Coronary artery (tissue), 2 donors: ENCODE measurements at regions not wholly inside any gene's neighbourhood (a gene's known extent, or its start where the extent isn't known, plus 50 kb on each side); places are given as distances from the start of the nearest gene placed in this dataset.
"Not testable (repeated sequence)": the region's sequence is repeated elsewhere in the genome, so short reads cannot be mapped to it uniquely, and the experiment has no call there.

ENCODE experiments used
- DNase-seq: peaks from one replicate; pipeline ENCODE4 v3.0.0-alpha.2; 2017; ENCODE audit warnings: low spot score
- H3K27ac ChIP-seq, 2 donors: fragments of 200-600 bp; sonication (generic); one replicate each; pipeline ENCODE4 v1.5.1; 2016 to 2019
- H3K4me3 ChIP-seq: fragments of 200-600 bp; sonication (generic); 2 replicates; pipeline ENCODE4 v1.5.1; 2016; ENCODE audit warnings: mild to moderate bottlenecking, moderate library complexity
- TF ChIP-seq, protein P1 (sequence below): fragments of 200-600 bp; sonication (generic); IDR thresholded peaks from one replicate; pipeline ENCODE4 v1.5.1; 2019; ENCODE audit warnings: antibody characterized with exemption

DNA sequence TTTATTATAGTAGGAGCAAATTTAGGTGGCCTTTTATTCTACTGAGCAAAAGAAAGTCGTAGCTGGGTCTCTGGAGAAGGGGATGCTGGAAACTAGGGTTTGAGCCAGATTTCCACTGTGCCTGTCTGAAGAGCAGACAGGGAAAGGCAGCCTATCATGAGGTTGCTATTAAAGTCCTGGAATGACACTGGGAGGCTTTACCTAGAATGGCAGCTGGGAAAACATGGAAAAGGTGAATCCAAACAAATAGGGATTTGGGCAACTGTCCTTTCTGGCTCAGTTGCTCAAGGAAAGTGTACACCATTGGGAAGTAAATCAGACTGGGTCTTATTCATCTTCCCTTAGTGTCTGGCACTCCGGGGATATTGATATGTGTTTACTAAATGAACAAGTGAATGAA, 154.6 kb downstream of the MTX2 start:
- TF ChIP-seq, protein P1, sequence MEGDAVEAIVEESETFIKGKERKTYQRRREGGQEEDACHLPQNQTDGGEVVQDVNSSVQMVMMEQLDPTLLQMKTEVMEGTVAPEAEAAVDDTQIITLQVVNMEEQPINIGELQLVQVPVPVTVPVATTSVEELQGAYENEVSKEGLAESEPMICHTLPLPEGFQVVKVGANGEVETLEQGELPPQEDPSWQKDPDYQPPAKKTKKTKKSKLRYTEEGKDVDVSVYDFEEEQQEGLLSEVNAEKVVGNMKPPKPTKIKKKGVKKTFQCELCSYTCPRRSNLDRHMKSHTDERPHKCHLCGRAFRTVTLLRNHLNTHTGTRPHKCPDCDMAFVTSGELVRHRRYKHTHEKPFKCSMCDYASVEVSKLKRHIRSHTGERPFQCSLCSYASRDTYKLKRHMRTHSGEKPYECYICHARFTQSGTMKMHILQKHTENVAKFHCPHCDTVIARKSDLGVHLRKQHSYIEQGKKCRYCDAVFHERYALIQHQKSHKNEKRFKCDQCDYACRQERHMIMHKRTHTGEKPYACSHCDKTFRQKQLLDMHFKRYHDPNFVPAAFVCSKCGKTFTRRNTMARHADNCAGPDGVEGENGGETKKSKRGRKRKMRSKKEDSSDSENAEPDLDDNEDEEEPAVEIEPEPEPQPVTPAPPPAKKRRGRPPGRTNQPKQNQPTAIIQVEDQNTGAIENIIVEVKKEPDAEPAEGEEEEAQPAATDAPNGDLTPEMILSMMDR = no peak
- H3K4me3 ChIP-seq = no peak overlapping the region
- no peak overlapping the region for H3K27ac ChIP-seq
- no peak for DNase-seq

DNA sequence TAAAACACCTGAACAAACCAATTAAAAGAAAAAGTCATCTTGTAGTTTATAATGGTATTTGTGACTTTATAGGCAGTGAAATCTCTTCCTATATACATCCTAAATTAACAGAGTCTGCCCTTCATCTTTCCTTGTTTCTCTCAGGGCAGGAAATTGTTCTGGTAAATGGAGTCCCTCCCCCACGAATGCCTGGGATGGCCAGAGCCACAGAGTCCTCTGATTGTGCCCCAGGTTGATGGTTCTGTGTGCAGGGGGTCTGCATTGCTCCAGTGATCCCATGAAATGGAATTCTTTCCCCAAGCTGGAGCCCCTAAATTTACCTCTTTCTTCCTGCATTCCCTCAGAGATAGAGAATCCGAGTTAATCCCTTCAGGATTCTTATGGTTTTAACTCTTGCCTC, 155.5 kb downstream of the MTX2 start:
- no peak overlapping the region for H3K4me3 ChIP-seq
- TF ChIP-seq, protein P1 = no peak
- no peak for DNase-seq

DNA sequence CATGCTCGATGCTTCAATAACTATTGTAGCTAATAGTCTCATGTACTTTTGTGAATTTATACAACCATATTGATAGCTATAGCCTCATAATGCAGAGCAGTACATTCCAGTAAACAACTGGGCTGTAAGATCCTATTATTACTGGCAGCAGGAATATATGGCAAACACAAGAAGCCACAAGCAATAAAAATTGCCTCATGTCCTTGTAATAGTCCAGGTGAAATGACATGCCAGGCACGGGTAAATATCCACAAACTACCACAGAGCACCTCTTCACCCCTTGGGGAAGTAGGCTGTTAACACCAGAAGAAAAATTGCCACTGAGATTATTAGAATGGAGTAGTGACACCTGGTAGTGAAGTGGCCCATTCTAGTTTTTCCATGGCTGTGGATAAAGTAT, 158.3 kb downstream of the MTX2 start:
- Histone ChIP-seq H3K27ac (no peak overlapping the region), H3K4me3 (no peak overlapping the region)
- no peak for DNase-seq
- TF ChIP-seq, protein P1 = no peak

More for the DNA sequence above, 155.5 kb downstream of the MTX2 start:
- H3K27ac ChIP-seq = no peak overlapping the region

DNA sequence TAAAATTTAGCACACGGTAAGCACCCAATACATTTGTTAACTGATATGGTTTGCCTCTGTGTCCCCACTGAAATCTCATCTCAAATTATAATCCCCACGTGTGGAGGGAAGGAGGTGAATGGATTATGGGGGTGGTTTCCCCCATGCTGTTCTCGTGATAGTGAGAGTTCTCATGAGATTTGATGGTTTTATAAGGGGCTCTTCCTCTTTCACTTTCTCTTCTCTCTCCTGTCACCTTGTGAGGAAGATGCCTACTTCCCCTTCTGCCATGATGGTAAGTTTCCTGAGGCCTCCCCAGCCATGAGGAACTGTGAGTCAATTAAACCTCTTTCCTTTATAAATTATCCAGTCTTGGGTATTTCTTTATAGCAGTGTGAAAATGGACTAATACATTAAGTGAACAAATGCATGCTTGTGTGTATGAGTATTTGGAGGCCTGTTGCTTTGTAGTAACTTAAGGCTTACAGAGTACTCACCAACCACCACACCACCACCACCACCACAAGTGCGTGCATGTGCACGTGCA, 159.8 kb downstream of the MTX2 start:
- not testable (repeated sequence) for H3K27ac ChIP-seq, H3K4me3 ChIP-seq, DNase-seq

DNA sequence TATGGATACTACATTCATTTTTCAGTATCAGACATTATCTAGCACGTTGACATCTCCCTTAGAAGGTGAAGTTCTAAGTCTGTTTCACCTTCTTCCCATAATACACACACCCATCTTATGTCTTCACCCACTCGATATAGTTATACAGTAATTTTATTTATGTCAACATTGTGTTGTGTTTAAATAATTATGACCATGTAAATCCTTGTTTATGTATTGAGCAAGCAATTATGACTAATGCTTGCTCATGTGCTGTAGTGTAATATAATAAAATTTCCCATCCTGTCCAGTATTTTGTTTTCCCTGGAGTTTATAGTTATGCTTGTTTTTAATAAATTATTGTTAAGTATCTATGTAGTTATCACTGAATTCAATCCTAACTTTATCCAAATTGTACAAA, 163.2 kb downstream of the MTX2 start:
- no peak for DNase-seq
- Histone ChIP-seq H3K27ac (no peak overlapping the region), H3K4me3 (no peak overlapping the region)
- TF ChIP-seq, protein P1 = no peak

DNA sequence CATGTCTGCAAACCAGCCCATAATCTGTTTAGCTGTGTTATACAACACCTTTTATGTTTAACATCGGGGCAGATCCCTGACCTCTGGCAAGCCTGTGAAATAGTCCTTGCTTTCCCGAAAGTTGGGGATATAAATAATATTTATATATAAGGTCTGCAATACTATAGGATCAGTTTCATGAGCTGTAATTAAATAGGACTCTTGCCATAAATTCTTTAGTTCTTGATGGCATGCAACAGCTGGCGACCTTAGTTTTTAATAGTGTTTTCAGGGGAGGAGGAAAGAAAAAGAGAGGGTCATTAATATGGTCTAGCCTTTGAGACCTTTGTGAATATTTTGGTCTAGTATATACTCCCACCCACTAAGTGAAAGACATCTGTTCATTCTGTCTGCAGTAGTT, 166.5 kb downstream of the MTX2 start:
- no peak for DNase-seq
- TF ChIP-seq, protein P1 = no peak
- no peak overlapping the region for H3K4me3 ChIP-seq
- no peak overlapping the region for H3K27ac ChIP-seq

DNA sequence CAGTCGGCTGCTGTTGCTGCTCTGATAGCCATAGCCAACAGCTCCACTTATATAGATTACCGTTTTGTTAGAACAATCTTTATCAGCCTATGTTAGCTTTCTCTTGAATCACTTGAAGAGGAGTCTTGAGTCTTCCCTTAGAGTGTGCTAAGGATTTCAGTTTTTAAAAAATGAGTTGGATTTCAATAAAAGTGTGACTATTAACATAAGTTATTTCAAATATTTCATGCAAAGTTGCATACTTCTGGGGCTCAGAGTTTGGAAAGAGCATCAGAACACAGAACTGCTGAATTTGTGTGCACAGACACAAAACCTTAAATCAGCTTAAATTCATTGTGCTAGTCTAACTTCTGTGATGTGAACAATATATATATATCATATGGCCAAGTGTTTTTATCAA, 174.7 kb downstream of the MTX2 start:
- Histone ChIP-seq H3K4me3 (no peak overlapping the region), H3K27ac (no peak overlapping the region)
- DNase-seq = no peak
- TF ChIP-seq, protein P1 = no peak

DNA sequence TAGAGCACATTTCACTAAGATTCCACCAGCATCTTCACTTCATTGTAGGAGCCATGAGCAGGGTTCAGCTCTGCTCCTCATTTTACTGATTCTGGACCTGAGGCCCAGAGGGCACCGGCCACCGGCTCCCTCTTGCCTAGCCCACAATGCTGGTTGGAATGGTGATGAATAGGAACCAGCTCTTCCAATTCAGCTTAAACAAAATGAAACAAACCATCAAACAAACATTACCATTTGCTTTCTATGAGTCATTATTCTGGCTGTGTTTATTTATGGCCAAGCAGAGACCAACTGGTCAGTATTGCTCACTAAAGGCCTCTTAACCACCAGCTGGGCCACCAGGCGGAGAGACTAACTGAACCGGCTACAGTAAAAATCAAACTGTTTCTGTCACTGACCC, 176.7 kb downstream of the MTX2 start:
- Histone ChIP-seq H3K27ac (no peak overlapping the region), H3K4me3 (no peak overlapping the region)
- TF ChIP-seq, protein P1 = no peak
- no peak for DNase-seq
